Thoracic aorta (tissue), 2 donors: ENCODE measurements at regions not wholly inside any gene's neighbourhood (a gene's known extent, or its start where the extent isn't known, plus 50 kb on each side); places are given as distances from the start of the nearest gene placed in this dataset.

ENCODE experiments used
- ATAC-seq: fragments of 150-250 bp; one replicate; pipeline ENCODE4 v1.8.0; 2017; ENCODE audit warnings: low read depth; ENCODE audit not compliant: insufficient number of reproducible peaks, low FRiP score
- DNase-seq: peaks from one replicate; pipeline ENCODE4 v3.0.0-alpha.2; 2020; ENCODE audit warnings: low spot score
- H3K27ac ChIP-seq, 2 donors: fragments of 200-600 bp; sonication (generic); 1 replicate in 1 of 2; 2 replicates in 1 of 2; pipeline ENCODE4 v1.5.1; 2016; ENCODE audit warnings: mild to moderate bottlenecking in 2 of 2, moderate library complexity in 2 of 2
- H3K27me3 ChIP-seq: fragments of 200-600 bp; sonication (generic); replicated peaks from 2 replicates; pipeline ENCODE4 v1.6.0; 2016; ENCODE audit warnings: mild to moderate bottlenecking; ENCODE audit not compliant: insufficient read depth
- H3K36me3 ChIP-seq: fragments of 200-600 bp; sonication (generic); one replicate; pipeline ENCODE4 v1.5.1; 2016
- H3K4me1 ChIP-seq, 2 donors: fragments of 200-600 bp; sonication (generic); 1 replicate in 1 of 2; 2 replicates in 1 of 2; pipeline versions ENCODE4 v1.5.1 to v1.6.0; 2016; ENCODE audit warnings: low read depth in 2 of 2, mild to moderate bottlenecking in 1 of 2; ENCODE audit not compliant: control insufficient read depth in 1 of 2
- H3K4me3 ChIP-seq: fragments of 200-600 bp; sonication (generic); 2 replicates; pipeline ENCODE4 v1.5.1; 2016; ENCODE audit warnings: mild to moderate bottlenecking
- H3K9me3 ChIP-seq: fragments of 200-600 bp; sonication (generic); 2 replicates; pipeline ENCODE4 v1.5.1; 2016
- TF ChIP-seq, protein P1 (sequence below): fragments of 200-600 bp; sonication (generic); IDR thresholded peaks from one replicate; pipeline ENCODE4 v1.5.1; 2019; ENCODE audit warnings: antibody characterized with exemption

DNA sequence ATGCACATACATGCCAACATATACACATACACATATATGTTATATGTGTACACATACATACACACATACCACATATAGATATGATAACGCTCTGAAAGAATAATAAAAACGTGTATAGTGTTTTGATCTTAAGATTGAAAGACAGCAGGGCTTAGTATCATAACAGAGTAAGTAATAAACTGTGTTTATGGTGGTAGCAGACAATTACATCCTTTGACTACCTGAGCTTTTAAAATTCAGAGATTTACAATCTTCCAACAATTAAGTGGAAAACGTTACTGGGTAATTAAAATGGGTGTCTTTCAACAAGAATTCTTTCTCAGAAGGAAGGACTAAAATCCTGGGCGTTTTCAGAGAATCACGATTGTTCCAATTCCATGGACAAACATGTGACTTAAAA, 552.4 kb downstream of the EPHA4 start:
- no peaks in the 10 kb centered on the region for H3K4me1 ChIP-seq
- no peak for ATAC-seq

GRCh38 chr2:221022554-221022953, 549.5 kb downstream of the EPHA4 start:
- ATAC-seq (no peak), DNase-seq (no peak)
- Histone ChIP-seq H3K27ac (no peak overlapping the region), H3K9me3 (no peaks in the 10 kb centered on the region), H3K27me3 (no peaks in the 10 kb centered on the region), H3K36me3 (no peaks in the 10 kb centered on the region), H3K4me3 (no peak overlapping the region), H3K4me1 (no peaks in the 10 kb centered on the region)
- TF ChIP-seq, protein P1, sequence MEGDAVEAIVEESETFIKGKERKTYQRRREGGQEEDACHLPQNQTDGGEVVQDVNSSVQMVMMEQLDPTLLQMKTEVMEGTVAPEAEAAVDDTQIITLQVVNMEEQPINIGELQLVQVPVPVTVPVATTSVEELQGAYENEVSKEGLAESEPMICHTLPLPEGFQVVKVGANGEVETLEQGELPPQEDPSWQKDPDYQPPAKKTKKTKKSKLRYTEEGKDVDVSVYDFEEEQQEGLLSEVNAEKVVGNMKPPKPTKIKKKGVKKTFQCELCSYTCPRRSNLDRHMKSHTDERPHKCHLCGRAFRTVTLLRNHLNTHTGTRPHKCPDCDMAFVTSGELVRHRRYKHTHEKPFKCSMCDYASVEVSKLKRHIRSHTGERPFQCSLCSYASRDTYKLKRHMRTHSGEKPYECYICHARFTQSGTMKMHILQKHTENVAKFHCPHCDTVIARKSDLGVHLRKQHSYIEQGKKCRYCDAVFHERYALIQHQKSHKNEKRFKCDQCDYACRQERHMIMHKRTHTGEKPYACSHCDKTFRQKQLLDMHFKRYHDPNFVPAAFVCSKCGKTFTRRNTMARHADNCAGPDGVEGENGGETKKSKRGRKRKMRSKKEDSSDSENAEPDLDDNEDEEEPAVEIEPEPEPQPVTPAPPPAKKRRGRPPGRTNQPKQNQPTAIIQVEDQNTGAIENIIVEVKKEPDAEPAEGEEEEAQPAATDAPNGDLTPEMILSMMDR, result no peak

More for the DNA sequence above, 552.4 kb downstream of the EPHA4 start:
- H3K27ac ChIP-seq, result no peak overlapping the region
- DNase-seq, result no peak
- H3K36me3 ChIP-seq, result no peaks in the 10 kb centered on the region
- H3K4me3 ChIP-seq, result no peak overlapping the region
- H3K27me3 ChIP-seq, result no peaks in the 10 kb centered on the region
- no peaks in the 10 kb centered on the region for H3K9me3 ChIP-seq
- TF ChIP-seq, protein P1, result no peak

DNA sequence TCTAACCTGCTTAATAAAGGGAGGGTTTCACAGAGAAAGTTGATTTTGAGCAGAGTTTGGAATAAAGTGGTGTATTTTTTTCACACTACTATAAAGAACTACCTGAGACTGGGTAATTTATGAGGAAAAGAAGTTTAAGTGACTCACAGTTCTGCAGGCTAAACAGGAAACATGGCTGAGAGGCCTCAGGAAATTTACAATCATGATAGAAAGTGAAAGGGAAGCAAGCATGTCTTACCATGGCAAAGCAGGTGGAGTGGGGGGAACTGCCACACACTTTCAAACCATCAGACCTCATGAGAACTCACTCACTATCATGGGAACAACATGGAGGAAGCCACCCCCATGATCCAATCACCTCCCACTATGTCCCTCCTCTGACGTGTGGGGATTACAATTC, 546.7 kb downstream of the EPHA4 start:
- Histone ChIP-seq H3K36me3 (no peaks in the 10 kb centered on the region), H3K9me3 (no peaks in the 10 kb centered on the region), H3K4me1 (no peaks in the 10 kb centered on the region), H3K4me3 (no peak overlapping the region), H3K27me3 (no peaks in the 10 kb centered on the region), H3K27ac (no peak overlapping the region)
- no peak for ATAC-seq
- no peak for DNase-seq
- TF ChIP-seq, protein P1, result no peak

GRCh38 chr2:221034026-221034701, 537.9 kb downstream of the EPHA4 start:
- H3K4me3 ChIP-seq, result no peak overlapping the region
- H3K27me3 ChIP-seq, result no peaks in the 10 kb centered on the region
- TF ChIP-seq, protein P1, result no peak
- H3K4me1 ChIP-seq, result no peaks in the 10 kb centered on the region
- no peak overlapping the region for H3K27ac ChIP-seq
- no peak for ATAC-seq
- H3K9me3 ChIP-seq, result no peaks in the 10 kb centered on the region
- DNase-seq, result no peak
- no peaks in the 10 kb centered on the region for H3K36me3 ChIP-seq

DNA sequence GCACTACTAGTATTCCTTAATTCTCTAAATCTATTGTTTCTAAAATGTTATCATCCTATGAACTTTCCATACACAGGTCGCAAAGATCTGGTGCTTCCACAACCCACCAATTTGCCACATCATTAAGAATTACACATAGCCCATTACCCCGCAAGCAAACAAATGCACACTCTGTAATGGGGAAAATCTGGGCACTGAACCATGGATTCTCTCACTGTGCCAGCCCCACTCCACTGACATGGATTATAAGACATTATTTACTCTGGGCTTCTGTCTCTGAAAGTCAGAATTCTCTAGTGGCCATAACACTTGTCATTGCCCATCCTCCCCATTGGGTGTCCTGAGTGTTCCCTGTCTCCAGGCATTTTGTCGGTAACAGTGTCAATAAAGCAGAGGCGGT, 537.1 kb downstream of the EPHA4 start:
- TF ChIP-seq, protein P1, result no peak
- H3K36me3 ChIP-seq, result no peaks in the 10 kb centered on the region
- no peak overlapping the region for H3K27ac ChIP-seq
- no peaks in the 10 kb centered on the region for H3K9me3 ChIP-seq
- no peak overlapping the region for H3K4me3 ChIP-seq
- ATAC-seq (no peak), DNase-seq (no peak)
- no peaks in the 10 kb centered on the region for H3K27me3 ChIP-seq
- H3K4me1 ChIP-seq, result no peaks in the 10 kb centered on the region
